ENCODE measurements at regions not wholly inside any gene's neighbourhood (a gene's known extent, or its start where the extent isn't known, plus 50 kb on each side); places are given as distances from the start of the nearest gene placed in this dataset.

DNA sequence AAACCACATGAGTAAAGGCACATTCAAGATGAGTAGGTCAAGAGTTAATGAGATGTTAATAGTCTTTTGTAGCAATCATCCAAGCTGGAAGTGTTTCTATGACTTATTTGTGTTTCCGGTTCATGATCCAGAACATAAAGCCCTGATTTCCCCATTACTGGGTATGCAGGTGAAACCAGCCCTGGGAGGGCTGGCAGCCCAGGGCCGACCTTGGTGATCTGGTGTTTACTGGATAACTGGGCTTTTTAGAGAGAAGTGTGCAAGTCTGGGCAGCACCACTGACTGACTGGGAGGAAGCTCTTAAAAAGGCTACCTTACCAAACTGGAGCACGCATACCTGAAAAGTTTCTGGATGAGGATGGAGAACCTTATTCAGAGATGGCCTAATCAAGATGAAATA lies 431.6 kb upstream of the VRK2 start:
- TF ChIP-seq EZH2phosphoT487 (IDR thresholded peaks at IDR 0.05; ENCODE audit: low read depth, severe bottlenecking, unreplicated experiment): no peak
- no peak for TF ChIP-seq EZH2 (IDR thresholded peaks at IDR 0.05; ENCODE audit: borderline replicate concordance)
- TF ChIP-seq, protein P1, sequence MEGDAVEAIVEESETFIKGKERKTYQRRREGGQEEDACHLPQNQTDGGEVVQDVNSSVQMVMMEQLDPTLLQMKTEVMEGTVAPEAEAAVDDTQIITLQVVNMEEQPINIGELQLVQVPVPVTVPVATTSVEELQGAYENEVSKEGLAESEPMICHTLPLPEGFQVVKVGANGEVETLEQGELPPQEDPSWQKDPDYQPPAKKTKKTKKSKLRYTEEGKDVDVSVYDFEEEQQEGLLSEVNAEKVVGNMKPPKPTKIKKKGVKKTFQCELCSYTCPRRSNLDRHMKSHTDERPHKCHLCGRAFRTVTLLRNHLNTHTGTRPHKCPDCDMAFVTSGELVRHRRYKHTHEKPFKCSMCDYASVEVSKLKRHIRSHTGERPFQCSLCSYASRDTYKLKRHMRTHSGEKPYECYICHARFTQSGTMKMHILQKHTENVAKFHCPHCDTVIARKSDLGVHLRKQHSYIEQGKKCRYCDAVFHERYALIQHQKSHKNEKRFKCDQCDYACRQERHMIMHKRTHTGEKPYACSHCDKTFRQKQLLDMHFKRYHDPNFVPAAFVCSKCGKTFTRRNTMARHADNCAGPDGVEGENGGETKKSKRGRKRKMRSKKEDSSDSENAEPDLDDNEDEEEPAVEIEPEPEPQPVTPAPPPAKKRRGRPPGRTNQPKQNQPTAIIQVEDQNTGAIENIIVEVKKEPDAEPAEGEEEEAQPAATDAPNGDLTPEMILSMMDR (IDR thresholded peaks at IDR 0.05; ENCODE audit: poor library complexity): no peak
- Histone ChIP-seq H3K27ac (no peak overlapping the region), H3K79me2 (no peaks in the 10 kb centered on the region), H4K20me1 (ENCODE audit: insufficient read depth, poor library complexity, severe bottlenecking) (no peaks in the 10 kb centered on the region), H3K4me2 (no peak overlapping the region), H3K27me3 (no peaks in the 10 kb centered on the region), H3K9me2 (replicated peaks; ENCODE audit: insufficient read depth) (no peaks in the 10 kb centered on the region), H3K36me3 (replicated peaks; ENCODE audit: insufficient read depth, low read depth) (no peaks in the 10 kb centered on the region), H3K9me3 (ENCODE audit: low read depth) (no peaks in the 10 kb centered on the region), H3K4me1 (ENCODE audit: insufficient read depth) (no peaks in the 10 kb centered on the region), H2AFZ (no peak overlapping the region), H3K4me3 (no peak overlapping the region)
- no peak for DNase-seq (ENCODE audit: low spot score)
- WGBS (ENCODE audit: low lambda C conversion rate, missing lambda C conversion rate): 90% methylated on average over 3 of the region's 3 CpGs

DNA sequence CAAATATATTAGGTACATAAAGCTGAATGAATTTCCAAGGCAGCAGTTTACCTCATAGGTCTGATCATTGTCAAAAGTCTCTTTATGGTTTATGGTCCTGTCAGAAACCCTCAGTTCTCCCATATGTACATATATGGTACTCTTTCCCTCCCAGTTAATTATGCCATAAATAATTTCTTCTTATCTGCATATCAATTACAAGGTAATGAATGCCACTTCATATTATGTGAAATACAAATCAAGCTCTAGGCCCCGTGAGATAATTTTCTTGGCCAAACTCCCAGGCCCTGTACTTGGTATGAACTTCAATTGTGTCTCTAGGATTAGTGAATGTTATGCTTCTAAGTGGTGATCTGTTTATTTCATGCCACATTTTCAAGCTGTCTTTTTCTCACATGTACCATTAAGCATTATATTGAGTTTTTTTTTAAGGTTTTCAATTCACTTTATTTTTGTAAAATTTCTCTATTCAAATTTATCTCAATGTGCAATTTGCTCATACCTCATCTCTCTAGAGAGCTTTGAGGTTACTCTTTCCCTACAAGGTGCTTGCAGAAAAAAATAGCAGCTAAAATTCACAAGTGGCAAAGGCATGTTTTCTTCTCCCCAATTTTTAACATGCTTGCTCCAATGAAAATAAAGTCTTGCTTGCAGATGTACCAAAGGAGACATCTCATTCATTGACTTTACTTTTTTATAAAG lies 430.6 kb upstream of the VRK2 start:
- whole genome bisulfite sequencing (ENCODE audit: low lambda C conversion rate, missing lambda C conversion rate): 43% methylated on average over 1 of the region's 1 CpG
- H3K27me3 ChIP-seq: no peaks in the 10 kb centered on the region
- H3K36me3 ChIP-seq (replicated peaks; ENCODE audit: insufficient read depth, low read depth): no peaks in the 10 kb centered on the region
- TF ChIP-seq, protein P1 (IDR thresholded peaks at IDR 0.05; ENCODE audit: poor library complexity): no peak
- TF ChIP-seq EZH2phosphoT487 (IDR thresholded peaks at IDR 0.05; ENCODE audit: low read depth, severe bottlenecking, unreplicated experiment) (no peak), EZH2 (IDR thresholded peaks at IDR 0.05; ENCODE audit: borderline replicate concordance) (no peak)
- H4K20me1 ChIP-seq (ENCODE audit: insufficient read depth, poor library complexity, severe bottlenecking): no peaks in the 10 kb centered on the region
- H2AFZ ChIP-seq: no peak overlapping the region
- no peaks in the 10 kb centered on the region for H3K79me2 ChIP-seq
- H3K27ac ChIP-seq: no peak overlapping the region
- no peak for DNase-seq (ENCODE audit: low spot score)
- H3K4me1 ChIP-seq (ENCODE audit: insufficient read depth): no peaks in the 10 kb centered on the region
- H3K4me2 ChIP-seq: no peak overlapping the region
- no peaks in the 10 kb centered on the region for H3K9me2 ChIP-seq (replicated peaks; ENCODE audit: insufficient read depth)
- H3K9me3 ChIP-seq (ENCODE audit: low read depth): no peaks in the 10 kb centered on the region
- no peak overlapping the region for H3K4me3 ChIP-seq

DNA sequence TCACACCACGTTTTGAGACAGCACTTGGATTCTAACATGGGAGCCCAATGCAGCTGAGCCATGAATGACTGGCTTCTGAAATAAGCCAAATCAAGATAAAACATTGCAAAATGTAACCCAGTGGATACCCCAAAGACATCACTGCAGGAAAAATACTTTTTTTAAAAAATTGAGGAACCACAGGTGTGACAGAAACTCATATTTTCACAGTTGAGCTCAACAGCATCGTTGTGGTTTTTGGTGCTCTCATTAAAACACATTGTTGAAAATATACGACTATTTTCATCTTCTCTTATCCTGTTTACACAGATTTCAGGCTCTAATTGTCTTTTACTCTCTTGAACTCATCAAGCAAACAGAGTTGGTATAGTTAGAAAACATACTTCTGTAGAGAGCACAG lies 429.3 kb upstream of the VRK2 start:
- TF ChIP-seq EZH2 (IDR thresholded peaks at IDR 0.05; ENCODE audit: borderline replicate concordance): no peak
- no peak for TF ChIP-seq EZH2phosphoT487 (IDR thresholded peaks at IDR 0.05; ENCODE audit: low read depth, severe bottlenecking, unreplicated experiment)
- TF ChIP-seq, protein P1 (IDR thresholded peaks at IDR 0.05; ENCODE audit: poor library complexity): no peak
- H2AFZ ChIP-seq: no peak overlapping the region
- no peaks in the 10 kb centered on the region for H3K4me1 ChIP-seq (ENCODE audit: insufficient read depth)
- H3K27me3 ChIP-seq: no peaks in the 10 kb centered on the region
- no peaks in the 10 kb centered on the region for H3K79me2 ChIP-seq
- no peak overlapping the region for H3K27ac ChIP-seq
- H3K4me3 ChIP-seq: no peak overlapping the region
- WGBS (ENCODE audit: low lambda C conversion rate, missing lambda C conversion rate): 73% methylated on average over 3 of the region's 3 CpGs
- no peak overlapping the region for H3K4me2 ChIP-seq
- H3K9me2 ChIP-seq (replicated peaks; ENCODE audit: insufficient read depth): no peaks in the 10 kb centered on the region
- no peak for DNase-seq (ENCODE audit: low spot score)
- H3K9me3 ChIP-seq (ENCODE audit: low read depth): no peaks in the 10 kb centered on the region
- no peaks in the 10 kb centered on the region for H4K20me1 ChIP-seq (ENCODE audit: insufficient read depth, poor library complexity, severe bottlenecking)
- H3K36me3 ChIP-seq (replicated peaks; ENCODE audit: insufficient read depth, low read depth): no peaks in the 10 kb centered on the region

Data from hepatocyte (in vitro differentiated cells).